SK-N-SH treated with all-trans-retinoic acid at 6 μM for 48 hours (cell line): ENCODE measurements at regions not wholly inside any gene's neighbourhood (a gene's known extent, or its start where the extent isn't known, plus 50 kb on each side); places are given as distances from the start of the nearest gene placed in this dataset.

Source experiments
- BACH2 ChIP-seq: fragments of 250-450 bp; sonication (Bioruptor Pico); IDR thresholded peaks from 2 replicates; pipeline ENCODE4 v1.9.0; 2021; ENCODE audit warnings: mild to moderate bottlenecking, borderline replicate concordance
- TOX ChIP-seq: fragments of 250-450 bp; sonication (Bioruptor Pico); IDR thresholded peaks from 2 replicates; pipeline ENCODE4 v1.8.0; 2021; ENCODE audit warnings: mild to moderate bottlenecking, moderate library complexity, borderline replicate concordance
- ZC3H10 ChIP-seq: fragments of 250-450 bp; sonication (Bioruptor Pico); IDR thresholded peaks from 2 replicates; pipeline ENCODE4 v1.5.1; 2021; ENCODE audit warnings: mild to moderate bottlenecking, moderate library complexity
- TF ChIP-seq, protein P1 (sequence below): fragments of 250-450 bp; sonication (Bioruptor Pico); IDR thresholded peaks from 2 replicates; pipeline ENCODE4 v1.8.0; 2020; ENCODE audit warnings: mild to moderate bottlenecking, moderate library complexity, borderline replicate concordance

DNA sequence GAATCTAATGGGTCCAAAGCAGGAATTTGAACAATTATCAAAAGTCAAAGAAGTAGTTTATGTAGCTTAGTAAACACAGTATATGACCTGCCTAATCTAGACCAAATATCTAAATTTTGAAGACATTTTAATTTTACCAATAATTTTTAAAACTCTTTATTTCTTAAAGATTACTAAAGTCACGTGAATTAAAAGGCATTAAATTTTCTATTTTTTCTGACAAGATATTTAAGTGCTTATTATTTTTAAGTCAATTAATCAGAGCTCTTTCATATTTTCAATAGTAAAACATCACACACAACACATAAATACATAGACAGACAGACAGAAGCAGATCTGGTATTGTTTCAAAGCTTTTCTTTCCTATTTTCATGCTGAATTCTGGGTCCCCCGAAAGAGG lies 89.5 kb downstream of the ZNF467 start:
- TF ChIP-seq BACH2 (CRISPR knock-in tag) (no peak), ZC3H10 (CRISPR knock-in tag) (no peak), TOX (CRISPR knock-in tag) (no peak)
- TF ChIP-seq, protein P1, sequence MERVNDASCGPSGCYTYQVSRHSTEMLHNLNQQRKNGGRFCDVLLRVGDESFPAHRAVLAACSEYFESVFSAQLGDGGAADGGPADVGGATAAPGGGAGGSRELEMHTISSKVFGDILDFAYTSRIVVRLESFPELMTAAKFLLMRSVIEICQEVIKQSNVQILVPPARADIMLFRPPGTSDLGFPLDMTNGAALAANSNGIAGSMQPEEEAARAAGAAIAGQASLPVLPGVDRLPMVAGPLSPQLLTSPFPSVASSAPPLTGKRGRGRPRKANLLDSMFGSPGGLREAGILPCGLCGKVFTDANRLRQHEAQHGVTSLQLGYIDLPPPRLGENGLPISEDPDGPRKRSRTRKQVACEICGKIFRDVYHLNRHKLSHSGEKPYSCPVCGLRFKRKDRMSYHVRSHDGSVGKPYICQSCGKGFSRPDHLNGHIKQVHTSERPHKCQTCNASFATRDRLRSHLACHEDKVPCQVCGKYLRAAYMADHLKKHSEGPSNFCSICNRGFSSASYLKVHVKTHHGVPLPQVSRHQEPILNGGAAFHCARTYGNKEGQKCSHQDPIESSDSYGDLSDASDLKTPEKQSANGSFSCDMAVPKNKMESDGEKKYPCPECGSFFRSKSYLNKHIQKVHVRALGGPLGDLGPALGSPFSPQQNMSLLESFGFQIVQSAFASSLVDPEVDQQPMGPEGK (CRISPR knock-in tag) = no peak
